Ovary (tissue), 7 donors: ENCODE measurements at regions not wholly inside any gene's neighbourhood (a gene's known extent, or its start where the extent isn't known, plus 50 kb on each side); places are given as distances from the start of the nearest gene placed in this dataset.

Experiments used
- DNase-seq, 5 donors: peaks; one replicate each; pipeline ENCODE4 v3.0.0-alpha.2; 2019 to 2020
- H3K27ac ChIP-seq, 2 donors: fragments of 200-600 bp; one replicate each; pipeline versions ENCODE4 v1.5.1 to v1.8.0; 2019 to 2022
- H3K27me3 ChIP-seq: fragments of 200-600 bp; one replicate; pipeline ENCODE4 v1.8.0; 2022
- H3K36me3 ChIP-seq: fragments of 200-600 bp; sonication (generic); one replicate; pipeline ENCODE4 v1.5.1; 2019
- H3K4me1 ChIP-seq: one replicate; pipeline ENCODE4 v1.8.1; 2013; ENCODE audit warnings: mild to moderate bottlenecking, moderate library complexity; ENCODE audit not compliant: insufficient read depth
- H3K4me3 ChIP-seq: fragments of 200-600 bp; sonication (generic); one replicate; pipeline ENCODE4 v1.5.1; 2017
- H3K9me3 ChIP-seq, 2 donors: fragments of 200-600 bp in 1 of 2; sonication (generic) in 1 of 2; one replicate each; pipeline versions ENCODE4 v1.5.1 to v1.8.1; 2013 to 2019; ENCODE audit warnings: mild to moderate bottlenecking in 1 of 2, moderate library complexity in 1 of 2
- EP300 ChIP-seq: sonication (generic); formaldehyde crosslinking; IDR thresholded peaks from one replicate; pipeline ENCODE4 v1.6.1; 2017; ENCODE audit warnings: antibody characterized with exemption
- POLR2A ChIP-seq: fragments of 450-650 bp; IDR thresholded peaks from one replicate; pipeline ENCODE4 v1.6.1; 2017; ENCODE audit warnings: antibody characterized with exemption, mild to moderate bottlenecking, moderate library complexity
- WGBS, 3 donors: extraction: QIAGEN DNeasy Blood & Tissue Kit in 1 of 3; methylation state at CpG; one replicate each; pipeline versions ENCODE4 v1.1.5 to v1.1.7; 2013 to 2017; 5-methylcytosine and 5-hydroxymethylcytosine counted together
- intact Hi-C, 4 donors: fragments of 100-400 bp; cut with DNase I; formaldehyde crosslinking; loops; one replicate each; pipeline versions ENCODE4 v1.11.0 to v1.15.1; 2022 to 2023
- TF ChIP-seq, protein P1 (sequence below), 3 donors: fragments of 450-650 bp in 2 of 3; fragments of 200-600 bp in 1 of 3; IDR thresholded peaks; one replicate each; pipeline versions ENCODE4 v1.5.1 to v1.8.0; 2016 to 2022; ENCODE audit warnings: antibody characterized with exemption in 3 of 3, mild to moderate bottlenecking in 1 of 3
- donor health status: DM: no; HTN: no; CAD: no; lungs with moderate emphysema.
- donor health status: DM: no; HTN: no; CAD: no.
- donor health status: Bipolar disorder and iron deficiency.
- donor health status: DM: no; HTN: no; CAD: no.
- donor health status: DM: yes; HTN: yes; CAD: no.

DNA sequence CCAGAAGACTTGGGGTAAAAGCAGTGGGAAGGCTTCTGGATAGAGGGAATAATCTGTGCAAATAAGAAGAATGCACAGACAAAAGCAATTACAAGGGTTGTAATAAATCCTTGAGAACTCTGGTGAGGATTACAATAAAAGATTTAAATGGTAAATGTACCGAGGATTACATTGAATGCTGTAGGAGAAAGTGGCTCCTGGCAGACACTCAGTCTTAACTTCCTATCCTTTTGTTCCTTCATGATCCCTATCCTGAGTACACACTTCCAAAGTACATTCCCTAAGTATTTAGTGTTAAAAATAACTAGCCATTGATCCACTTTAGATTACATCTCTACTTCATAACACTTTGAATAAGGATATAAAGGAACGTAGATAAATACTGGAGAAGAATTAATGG is 205.4 kb downstream of the SPATA18 start:
- WGBS, 3 donors: 80 to 85% (median 85%) methylated on average over 2 of the region's 2 CpGs
- Histone ChIP-seq H3K27me3 (no peaks in the 10 kb centered on the region), H3K4me1 (no peaks in the 10 kb centered on the region), H3K27ac (no peak overlapping the region), H3K4me3 (no peak overlapping the region), H3K36me3 (no peaks in the 10 kb centered on the region), H3K9me3 (no peaks in the 10 kb centered on the region)
- intact Hi-C loops: no loop called here
- TF ChIP-seq POLR2A (no peak), EP300 (no peak)
- TF ChIP-seq, protein P1, sequence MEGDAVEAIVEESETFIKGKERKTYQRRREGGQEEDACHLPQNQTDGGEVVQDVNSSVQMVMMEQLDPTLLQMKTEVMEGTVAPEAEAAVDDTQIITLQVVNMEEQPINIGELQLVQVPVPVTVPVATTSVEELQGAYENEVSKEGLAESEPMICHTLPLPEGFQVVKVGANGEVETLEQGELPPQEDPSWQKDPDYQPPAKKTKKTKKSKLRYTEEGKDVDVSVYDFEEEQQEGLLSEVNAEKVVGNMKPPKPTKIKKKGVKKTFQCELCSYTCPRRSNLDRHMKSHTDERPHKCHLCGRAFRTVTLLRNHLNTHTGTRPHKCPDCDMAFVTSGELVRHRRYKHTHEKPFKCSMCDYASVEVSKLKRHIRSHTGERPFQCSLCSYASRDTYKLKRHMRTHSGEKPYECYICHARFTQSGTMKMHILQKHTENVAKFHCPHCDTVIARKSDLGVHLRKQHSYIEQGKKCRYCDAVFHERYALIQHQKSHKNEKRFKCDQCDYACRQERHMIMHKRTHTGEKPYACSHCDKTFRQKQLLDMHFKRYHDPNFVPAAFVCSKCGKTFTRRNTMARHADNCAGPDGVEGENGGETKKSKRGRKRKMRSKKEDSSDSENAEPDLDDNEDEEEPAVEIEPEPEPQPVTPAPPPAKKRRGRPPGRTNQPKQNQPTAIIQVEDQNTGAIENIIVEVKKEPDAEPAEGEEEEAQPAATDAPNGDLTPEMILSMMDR (IDR thresholded peaks at IDR 0.05): no peak
- no peak for DNase-seq

DNA sequence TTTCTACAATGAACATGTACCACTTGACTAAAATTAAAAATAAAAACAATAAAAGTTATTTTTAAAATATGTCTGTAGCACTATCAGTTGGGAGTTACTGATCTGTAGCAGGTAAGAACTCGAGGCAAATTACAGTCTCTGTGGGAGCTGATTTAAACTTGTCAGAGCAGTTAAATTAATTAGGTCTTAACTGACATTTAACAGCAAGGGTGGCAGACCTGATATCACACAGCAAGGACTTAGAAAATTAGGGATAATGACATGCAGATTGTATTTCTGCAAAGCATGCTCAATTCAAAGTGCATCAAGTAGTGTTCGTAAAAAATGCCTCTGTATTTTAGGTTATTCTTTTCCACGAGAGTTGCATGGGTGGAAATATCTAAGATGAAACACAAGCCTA is 208.9 kb downstream of the SPATA18 start:
- H3K36me3 ChIP-seq: no peaks in the 10 kb centered on the region
- no peak overlapping the region for H3K27ac ChIP-seq
- TF ChIP-seq POLR2A (no peak), EP300 (no peak)
- TF ChIP-seq, protein P1 (IDR thresholded peaks at IDR 0.05): no peak
- no peaks in the 10 kb centered on the region for H3K9me3 ChIP-seq
- 66 to 67% (median 67%) methylated on average over 3 of the region's 3 CpGs for WGBS, 3 donors
- no peaks in the 10 kb centered on the region for H3K27me3 ChIP-seq
- intact Hi-C loops: no loop called here
- no peak overlapping the region for H3K4me3 ChIP-seq
- DNase-seq: no peak
- H3K4me1 ChIP-seq: no peaks in the 10 kb centered on the region

DNA sequence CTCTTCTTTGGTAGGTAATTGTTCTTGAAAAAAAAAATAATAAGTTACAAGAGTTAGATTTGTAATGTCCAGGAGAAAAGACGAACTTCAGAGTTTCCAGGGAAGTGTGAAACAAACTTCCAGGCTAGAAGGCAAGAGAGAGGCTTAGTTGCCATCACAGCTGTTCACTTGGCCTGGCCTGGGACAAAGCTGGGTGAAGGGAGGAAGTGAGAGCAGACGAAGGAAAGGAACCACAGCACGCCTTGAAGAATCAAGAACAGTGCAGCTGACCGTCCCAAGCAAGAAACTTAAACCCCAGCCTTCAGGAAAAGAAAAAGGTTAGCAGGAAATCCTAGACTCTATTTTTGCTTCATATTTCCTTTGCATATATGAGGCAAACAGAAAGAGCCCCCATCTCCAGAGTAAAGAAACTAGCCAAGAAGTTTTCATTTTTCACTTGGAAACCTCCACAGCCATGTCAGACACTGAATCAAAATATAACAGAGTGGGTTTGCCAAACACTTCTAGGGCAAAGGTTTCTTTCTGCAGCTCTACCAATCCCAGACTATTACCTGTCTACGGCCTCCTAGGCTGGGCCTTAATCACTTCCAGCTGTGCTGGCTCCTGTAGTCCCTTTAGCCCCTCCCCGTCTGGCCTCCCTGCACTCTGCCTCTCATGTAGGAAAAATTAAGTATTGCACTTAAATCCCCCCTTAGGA is 209.6 kb downstream of the SPATA18 start:
- 26 to 27% (median 26%) methylated on average over 6 of the region's 6 CpGs for whole genome bisulfite sequencing, 3 donors
- Histone ChIP-seq H3K4me1 (peaks cover 3% of the 10 kb centered on the region), H3K4me3 (no peak overlapping the region), H3K9me3 (no peaks in the 10 kb centered on the region), H3K27ac (no peak overlapping the region), H3K27me3 (no peaks in the 10 kb centered on the region), H3K36me3 (no peaks in the 10 kb centered on the region)
- TF ChIP-seq POLR2A (no peak), EP300 (no peak)
- TF ChIP-seq, protein P1 (IDR thresholded peaks at IDR 0.05): no peak
- intact Hi-C loops: no loop called here
- DNase-seq: peak in 2 of 5 donors; percentile 21 to 26

DNA sequence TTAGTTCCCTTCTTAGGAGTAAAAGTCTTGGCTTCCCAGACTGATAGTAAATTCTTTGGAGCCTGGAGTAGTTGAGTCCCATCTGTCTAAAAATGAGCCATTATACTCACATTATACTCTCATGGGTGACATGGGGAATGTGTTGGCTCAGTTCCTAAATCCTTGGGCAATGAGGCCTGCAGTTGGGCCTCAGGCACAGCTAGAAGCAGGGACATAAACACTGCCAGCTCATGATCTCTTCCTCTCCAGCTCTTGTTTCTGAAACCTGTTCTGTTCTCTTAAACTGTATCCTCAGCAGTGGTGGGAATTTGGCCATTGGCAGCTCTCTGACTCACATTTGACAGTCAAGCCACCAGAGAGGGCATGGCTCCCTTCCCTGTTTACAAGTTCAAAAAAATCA is 212.5 kb downstream of the SPATA18 start:
- Histone ChIP-seq H3K27me3 (no peaks in the 10 kb centered on the region), H3K27ac (no peak overlapping the region), H3K9me3 (no peaks in the 10 kb centered on the region), H3K4me1 (peaks cover 7% of the 10 kb centered on the region), H3K36me3 (no peaks in the 10 kb centered on the region), H3K4me3 (no peak overlapping the region)
- intact Hi-C loops: no loop called here
- TF ChIP-seq POLR2A (no peak), EP300 (no peak)
- TF ChIP-seq, protein P1 (IDR thresholded peaks at IDR 0.05): no peak
- DNase-seq: no peak
